HUES48 (cell line): ENCODE measurements at regions not wholly inside any gene's neighbourhood (a gene's known extent, or its start where the extent isn't known, plus 50 kb on each side); places are given as distances from the start of the nearest gene placed in this dataset.

Experiments used
- H3K27ac ChIP-seq: one replicate; pipeline ENCODE4 v1.7.0; 2013; ENCODE audit warnings: low read depth, low read length, inconsistent platforms
- H3K27me3 ChIP-seq: 2 replicates; pipeline ENCODE4 v1.6.1; 2013; ENCODE audit warnings: mild to moderate bottlenecking, low read length; ENCODE audit not compliant: control insufficient read depth, insufficient read depth
- H3K36me3 ChIP-seq: 2 replicates; pipeline ENCODE4 v1.6.1; 2013; ENCODE audit warnings: low read length; ENCODE audit not compliant: control insufficient read depth, insufficient read depth
- H3K4me1 ChIP-seq: 2 replicates; pipeline ENCODE4 v1.6.1; 2013; ENCODE audit warnings: mild to moderate bottlenecking, low read length; ENCODE audit not compliant: control insufficient read depth, insufficient read depth
- H3K4me3 ChIP-seq: 2 replicates; pipeline ENCODE4 v1.5.1; 2013; ENCODE audit warnings: mild to moderate bottlenecking, low read depth, low read length
- H3K9ac ChIP-seq: 2 replicates; pipeline ENCODE4 v1.6.1; 2013; ENCODE audit warnings: mild to moderate bottlenecking, low read depth, low read length, moderate library complexity
- H3K9me3 ChIP-seq: 2 replicates; pipeline ENCODE4 v1.6.1; 2013; ENCODE audit warnings: low read length; ENCODE audit not compliant: control insufficient read depth, insufficient read depth

- Histone ChIP-seq H3K27ac (no peak overlapping the region), H3K4me1 (no peaks in the 10 kb centered on the region)
Measured at GRCh38 chr12:114921781-114922180, 237.8 kb upstream of the TBX3 start.

GRCh38 chr12:114920771-114921554, 237.0 kb upstream of the TBX3 start:
- Histone ChIP-seq H3K9ac (no peak overlapping the region), H3K27me3 (no peaks in the 10 kb centered on the region), H3K9me3 (no peaks in the 10 kb centered on the region), H3K4me3 (no peak overlapping the region), H3K36me3 (no peaks in the 10 kb centered on the region), H3K27ac (no peak overlapping the region), H3K4me1 (no peaks in the 10 kb centered on the region; the same call in 1 of the 2 replicates)

More at GRCh38 chr12:114921781-114922180, 237.8 kb upstream of the TBX3 start:
- no peaks in the 10 kb centered on the region for H3K36me3 ChIP-seq
- no peak overlapping the region for H3K9ac ChIP-seq
- H3K9me3 ChIP-seq, result no peaks in the 10 kb centered on the region
- no peak overlapping the region for H3K4me3 ChIP-seq
- H3K27me3 ChIP-seq, result no peaks in the 10 kb centered on the region

- no peaks in the 10 kb centered on the region; the same call in 1 of the 2 replicates for H3K4me1 ChIP-seq
- H3K9me3 ChIP-seq, result no peaks in the 10 kb centered on the region
- no peak overlapping the region for H3K4me3 ChIP-seq
- H3K27ac ChIP-seq, result peak overlapping the region; percentile 59
- H3K36me3 ChIP-seq, result no peaks in the 10 kb centered on the region
- H3K27me3 ChIP-seq, result no peaks in the 10 kb centered on the region
- no peak overlapping the region for H3K9ac ChIP-seq
Measured at GRCh38 chr12:114919479-114919878, 235.5 kb upstream of the TBX3 start.

GRCh38 chr12:114918535-114919233, 234.7 kb upstream of the TBX3 start:
- Histone ChIP-seq H3K9ac (no peak overlapping the region), H3K4me3 (no peak overlapping the region), H3K27me3 (no peaks in the 10 kb centered on the region), H3K27ac (peak overlapping the region; percentile 59), H3K4me1 (no peaks in the 10 kb centered on the region; the same call in 1 of the 2 replicates), H3K9me3 (no peaks in the 10 kb centered on the region), H3K36me3 (no peaks in the 10 kb centered on the region)

GRCh38 chr12:114917953-114918352, 234.0 kb upstream of the TBX3 start:
- Histone ChIP-seq H3K4me3 (no peak overlapping the region), H3K9me3 (no peaks in the 10 kb centered on the region), H3K9ac (no peak overlapping the region), H3K27ac (no peak overlapping the region), H3K36me3 (no peaks in the 10 kb centered on the region), H3K27me3 (no peaks in the 10 kb centered on the region), H3K4me1 (no peaks in the 10 kb centered on the region; the same call in 1 of the 2 replicates)

- H3K9me3 ChIP-seq, result no peaks in the 10 kb centered on the region
- H3K4me1 ChIP-seq, result no peaks in the 10 kb centered on the region; the same call in 1 of the 2 replicates
- H3K27me3 ChIP-seq, result no peaks in the 10 kb centered on the region
- H3K9ac ChIP-seq, result no peak overlapping the region
- H3K36me3 ChIP-seq, result no peaks in the 10 kb centered on the region
- no peak overlapping the region for H3K4me3 ChIP-seq
- H3K27ac ChIP-seq, result no peak overlapping the region
Measured at GRCh38 chr12:114917307-114917706, 233.3 kb upstream of the TBX3 start.

GRCh38 chr12:114916541-114916940, 232.6 kb upstream of the TBX3 start:
- Histone ChIP-seq H3K27ac (no peak overlapping the region), H3K36me3 (no peaks in the 10 kb centered on the region), H3K4me1 (no peaks in the 10 kb centered on the region; the same call in 1 of the 2 replicates), H3K9me3 (no peaks in the 10 kb centered on the region), H3K9ac (no peak overlapping the region), H3K27me3 (no peaks in the 10 kb centered on the region), H3K4me3 (no peak overlapping the region)

GRCh38 chr12:114916124-114916523, 232.1 kb upstream of the TBX3 start:
- H3K4me3 ChIP-seq, result no peak overlapping the region
- H3K9ac ChIP-seq, result no peak overlapping the region
- no peaks in the 10 kb centered on the region; the same call in 1 of the 2 replicates for H3K4me1 ChIP-seq

GRCh38 chr12:114913871-114914801, 230.2 kb upstream of the TBX3 start:
- Histone ChIP-seq H3K9ac (no peak overlapping the region), H3K4me1 (no peaks in the 10 kb centered on the region; the same call in 1 of the 2 replicates), H3K36me3 (no peaks in the 10 kb centered on the region), H3K9me3 (no peaks in the 10 kb centered on the region), H3K27ac (no peak overlapping the region), H3K4me3 (no peak overlapping the region), H3K27me3 (no peaks in the 10 kb centered on the region)

More at GRCh38 chr12:114916124-114916523, 232.1 kb upstream of the TBX3 start:
- Histone ChIP-seq H3K27ac (no peak overlapping the region), H3K9me3 (no peaks in the 10 kb centered on the region), H3K36me3 (no peaks in the 10 kb centered on the region), H3K27me3 (no peaks in the 10 kb centered on the region)

- Histone ChIP-seq H3K4me3 (no peak overlapping the region), H3K27me3 (no peaks in the 10 kb centered on the region), H3K9me3 (no peaks in the 10 kb centered on the region), H3K27ac (no peak overlapping the region), H3K36me3 (no peaks in the 10 kb centered on the region), H3K4me1 (no peaks in the 10 kb centered on the region; the same call in 1 of the 2 replicates), H3K9ac (no peak overlapping the region)
Measured at GRCh38 chr12:114912811-114913210, 228.8 kb upstream of the TBX3 start.
